ENCODE measurements at regions not wholly inside any gene's neighbourhood (a gene's known extent, or its start where the extent isn't known, plus 50 kb on each side); places are given as distances from the start of the nearest gene placed in this dataset.
A peak's percentile ranks its signal among the peaks of the same experiment; 100 is the strongest.

DNA sequence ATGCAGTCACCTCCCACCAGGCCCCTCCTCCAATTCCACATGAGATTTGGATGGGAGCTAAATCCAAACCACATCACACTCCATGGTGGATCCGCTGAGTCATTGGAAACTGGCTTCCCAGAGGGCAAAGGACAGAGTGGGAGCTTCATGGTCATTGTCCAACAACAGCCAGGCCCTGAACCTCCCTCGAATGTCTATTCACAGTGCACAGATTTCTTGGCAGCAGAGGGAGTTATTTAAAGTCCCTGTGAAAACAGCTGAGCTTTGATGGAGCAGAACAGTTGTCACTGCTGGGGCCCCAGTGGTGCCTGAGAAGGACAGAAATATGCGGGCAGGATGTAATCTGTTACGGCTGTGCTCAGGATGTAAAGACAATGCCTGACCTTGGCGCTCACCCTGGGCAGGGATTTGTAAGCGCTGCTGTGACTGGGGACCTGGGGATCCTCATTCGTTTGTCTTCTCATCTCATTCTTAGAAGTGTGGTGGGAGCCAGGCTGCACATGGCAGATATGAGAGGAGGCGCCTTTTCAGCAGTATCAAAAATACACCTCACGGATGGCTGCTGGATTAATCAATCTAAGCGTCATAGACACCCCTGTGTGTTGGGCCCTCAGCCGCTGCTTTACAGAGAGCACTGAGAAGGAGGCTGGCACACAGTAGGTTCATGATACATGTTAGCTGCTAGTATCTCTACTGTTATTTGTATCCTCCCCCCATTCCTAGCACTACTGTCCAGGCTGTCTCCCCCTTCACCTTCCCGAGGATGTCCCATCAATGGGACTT lies 439.4 kb downstream of the PTPRU start:
- Histone ChIP-seq H4K20me1 (ENCODE audit: insufficient read depth, low read length) (no peaks in the 10 kb centered on the region), H3K4me2 (ENCODE audit: low read length) (no peak overlapping the region), H3K4me1 (ENCODE audit: insufficient read depth, low read length) (peaks cover 4% of the 10 kb centered on the region), H3K9me3 (ENCODE audit: insufficient read depth, low read depth, low read length) (no peaks in the 10 kb centered on the region), H2AFZ (ENCODE audit: low read depth, low read length) (peak overlapping the region; percentile 35), H3K9ac (ENCODE audit: low read length) (no peak overlapping the region), H3K79me2 (ENCODE audit: insufficient read depth, low read length) (no peaks in the 10 kb centered on the region), H3K36me3 (ENCODE audit: insufficient read depth, low read length) (no peaks in the 10 kb centered on the region), H3K27me3 (ENCODE audit: insufficient read depth, low read length) (no peaks in the 10 kb centered on the region), H3K27ac (ENCODE audit: low read depth, low read length) (no peak overlapping the region), H3K4me3 (ENCODE audit: insufficient read depth, low read depth, low read length) (no peak overlapping the region)
- TF ChIP-seq, protein P1, sequence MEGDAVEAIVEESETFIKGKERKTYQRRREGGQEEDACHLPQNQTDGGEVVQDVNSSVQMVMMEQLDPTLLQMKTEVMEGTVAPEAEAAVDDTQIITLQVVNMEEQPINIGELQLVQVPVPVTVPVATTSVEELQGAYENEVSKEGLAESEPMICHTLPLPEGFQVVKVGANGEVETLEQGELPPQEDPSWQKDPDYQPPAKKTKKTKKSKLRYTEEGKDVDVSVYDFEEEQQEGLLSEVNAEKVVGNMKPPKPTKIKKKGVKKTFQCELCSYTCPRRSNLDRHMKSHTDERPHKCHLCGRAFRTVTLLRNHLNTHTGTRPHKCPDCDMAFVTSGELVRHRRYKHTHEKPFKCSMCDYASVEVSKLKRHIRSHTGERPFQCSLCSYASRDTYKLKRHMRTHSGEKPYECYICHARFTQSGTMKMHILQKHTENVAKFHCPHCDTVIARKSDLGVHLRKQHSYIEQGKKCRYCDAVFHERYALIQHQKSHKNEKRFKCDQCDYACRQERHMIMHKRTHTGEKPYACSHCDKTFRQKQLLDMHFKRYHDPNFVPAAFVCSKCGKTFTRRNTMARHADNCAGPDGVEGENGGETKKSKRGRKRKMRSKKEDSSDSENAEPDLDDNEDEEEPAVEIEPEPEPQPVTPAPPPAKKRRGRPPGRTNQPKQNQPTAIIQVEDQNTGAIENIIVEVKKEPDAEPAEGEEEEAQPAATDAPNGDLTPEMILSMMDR (IDR thresholded peaks at IDR 0.05; ENCODE audit: insufficient read depth, low read depth, low read length): no peak
- no peak for TF ChIP-seq EZH2 (IDR thresholded peaks at IDR 0.05; ENCODE audit: insufficient read depth, low read length)
- Mint-ChIP-seq H3K36me3 (ENCODE audit: low read depth, unreplicated experiment) (no peaks in the 10 kb centered on the region), H3K4me1 (ENCODE audit: low read depth, unreplicated experiment) (no peaks in the 10 kb centered on the region), H3K9me3 (ENCODE audit: unreplicated experiment) (peaks cover 3% of the 10 kb centered on the region), H3K4me3 (ENCODE audit: unreplicated experiment) (no peak overlapping the region), H3K27me3 (ENCODE audit: low read depth, unreplicated experiment) (no peaks in the 10 kb centered on the region), H3K27ac (ENCODE audit: unreplicated experiment) (no peak overlapping the region)
- DNase-seq (ENCODE audit: low read depth) (no peak), FAIRE-seq (no peak)

DNA sequence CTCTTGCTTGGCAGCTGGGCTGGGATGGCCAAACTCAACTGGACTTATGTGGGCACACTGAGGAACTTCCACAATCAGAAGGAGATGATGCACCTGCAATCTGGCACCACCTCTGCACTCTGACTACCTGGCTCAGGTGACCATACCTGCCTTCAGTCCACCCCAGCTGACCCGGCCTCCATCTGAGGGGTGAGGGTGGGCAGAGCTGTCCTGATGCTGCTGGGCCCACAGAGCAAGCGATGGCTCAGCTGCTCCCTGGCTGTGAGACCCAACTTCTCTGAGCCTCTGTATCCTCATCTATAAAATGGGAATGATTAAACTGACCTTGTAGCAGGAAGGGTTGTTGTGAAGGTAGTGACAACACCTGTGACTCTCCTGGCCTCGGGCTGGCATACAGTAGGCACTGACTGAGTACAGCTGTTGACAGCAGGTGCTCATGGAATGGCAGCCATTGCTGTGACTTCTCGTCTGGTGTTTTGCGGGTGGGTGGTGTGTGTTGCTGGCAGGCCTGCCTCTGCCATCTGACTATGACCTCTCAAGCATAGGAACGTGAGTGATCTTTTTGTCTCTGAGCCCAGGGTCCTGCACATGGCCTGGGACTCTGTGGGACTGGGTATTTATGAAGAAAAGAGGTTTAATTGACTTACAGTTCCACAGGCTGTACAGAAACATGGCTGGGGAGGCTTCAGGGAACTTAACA lies 438.5 kb downstream of the PTPRU start:
- TF ChIP-seq, protein P1 (IDR thresholded peaks at IDR 0.05; ENCODE audit: insufficient read depth, low read depth, low read length): no peak
- TF ChIP-seq EZH2 (IDR thresholded peaks at IDR 0.05; ENCODE audit: insufficient read depth, low read length): no peak
- Mint-ChIP-seq H3K4me1 (ENCODE audit: low read depth, unreplicated experiment) (no peaks in the 10 kb centered on the region), H3K36me3 (ENCODE audit: low read depth, unreplicated experiment) (no peaks in the 10 kb centered on the region), H3K27ac (ENCODE audit: unreplicated experiment) (no peak overlapping the region), H3K4me3 (ENCODE audit: unreplicated experiment) (no peak overlapping the region), H3K9me3 (ENCODE audit: unreplicated experiment) (peaks cover 5% of the 10 kb centered on the region), H3K27me3 (ENCODE audit: low read depth, unreplicated experiment) (no peaks in the 10 kb centered on the region)
- Histone ChIP-seq H2AFZ (ENCODE audit: low read depth, low read length) (no peak overlapping the region), H3K36me3 (ENCODE audit: insufficient read depth, low read length) (no peaks in the 10 kb centered on the region), H3K4me1 (ENCODE audit: insufficient read depth, low read length) (peaks cover 4% of the 10 kb centered on the region), H3K27ac (ENCODE audit: low read depth, low read length) (no peak overlapping the region), H3K4me2 (ENCODE audit: low read length) (no peak overlapping the region), H3K79me2 (ENCODE audit: insufficient read depth, low read length) (no peaks in the 10 kb centered on the region), H3K9me3 (ENCODE audit: insufficient read depth, low read depth, low read length) (no peaks in the 10 kb centered on the region), H4K20me1 (ENCODE audit: insufficient read depth, low read length) (no peaks in the 10 kb centered on the region), H3K9ac (ENCODE audit: low read length) (no peak overlapping the region), H3K27me3 (ENCODE audit: insufficient read depth, low read length) (no peaks in the 10 kb centered on the region), H3K4me3 (ENCODE audit: insufficient read depth, low read depth, low read length) (no peak overlapping the region)
- DNase-seq (ENCODE audit: low read depth) (no peak), FAIRE-seq (no peak)
